Activated T-helper 1 cell treated with anti-CD3 and anti-CD28 coated beads, Interleukin-12 subunit alpha, Interleukin-12 subunit beta, Interleukin-2, Interleukin-4 antibody, amounts not matched to agents 30 ng/mL and 10 ng/mL and 1 ng/mL, durations not matched to agents 14 hours and 24 hours and 36 hours (primary cell): ENCODE measurements at regions not wholly inside any gene's neighbourhood (a gene's known extent, or its start where the extent isn't known, plus 50 kb on each side); places are given as distances from the start of the nearest gene placed in this dataset.

Source experiments
- DNase-seq: peaks from one replicate; pipeline ENCODE4 v3.0.0; 2021; ENCODE audit warnings: low spot score
- H3K27ac Mint-ChIP-seq: one replicate; pipeline ENCODE4 v1.8.0; 2021; ENCODE audit warnings: mild to moderate bottlenecking, mixed read lengths
- H3K27me3 Mint-ChIP-seq: one replicate; pipeline ENCODE4 v1.8.0; 2022; ENCODE audit warnings: mild to moderate bottlenecking, moderate library complexity, mixed read lengths; ENCODE audit not compliant: insufficient read depth
- H3K36me3 Mint-ChIP-seq: one replicate; pipeline ENCODE4 v1.8.0; 2021; ENCODE audit warnings: low read depth, mixed read lengths
- H3K4me1 Mint-ChIP-seq: one replicate; pipeline ENCODE4 v1.8.0; 2021; ENCODE audit warnings: low read depth, mixed read lengths
- H3K4me3 Mint-ChIP-seq: one replicate; pipeline ENCODE4 v1.8.0; 2021; ENCODE audit warnings: mild to moderate bottlenecking, moderate library complexity, mixed read lengths
- H3K9me3 Mint-ChIP-seq: one replicate; pipeline ENCODE4 v1.8.0; 2021; ENCODE audit warnings: mixed read lengths
- intact Hi-C: fragments of 100-400 bp; cut with micrococcal nuclease; formaldehyde crosslinking; loops from one replicate; pipeline ENCODE4 v1.15.1; 2024

DNA sequence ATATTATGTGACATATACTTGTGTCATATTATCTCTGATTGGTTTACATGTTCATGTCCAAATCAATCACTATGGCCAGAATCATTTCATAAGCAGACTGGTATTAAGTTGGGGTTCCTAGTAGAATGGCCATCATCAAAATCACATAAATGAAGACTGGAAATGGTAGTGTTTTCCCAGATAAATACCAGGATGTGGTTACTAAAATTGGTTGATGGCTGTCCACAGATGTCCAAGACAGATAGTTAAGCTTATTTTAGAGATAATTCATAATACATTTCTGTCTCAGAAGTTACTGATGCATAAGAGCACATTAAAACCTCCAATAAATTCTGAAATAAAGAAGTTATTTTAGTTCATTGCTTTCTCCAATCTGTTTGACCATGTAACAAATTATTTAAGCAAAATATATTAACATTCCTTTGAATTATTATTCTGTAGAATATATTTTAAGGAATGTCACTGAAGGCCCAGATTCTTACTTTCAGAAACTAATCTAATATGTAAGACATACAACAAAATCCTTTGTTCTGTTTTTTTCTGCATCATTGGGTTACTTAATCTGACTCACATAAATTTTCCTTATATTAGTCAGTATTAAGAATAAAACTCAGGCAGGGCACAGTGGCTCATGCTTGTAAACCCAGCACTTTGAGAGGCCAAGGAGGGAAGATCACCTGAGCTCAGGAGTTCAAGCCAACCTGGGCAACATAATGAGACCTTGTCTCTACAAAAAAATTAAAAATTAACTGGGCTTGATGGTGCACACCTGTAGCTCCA is 483.9 kb downstream of the PTPRC start:
- Mint-ChIP-seq H3K4me3 (no peak overlapping the region), H3K27me3 (peaks cover 4% of the 10 kb centered on the region), H3K36me3 (peaks cover 2% of the 10 kb centered on the region), H3K9me3 (peaks cover 7% of the 10 kb centered on the region), H3K4me1 (peaks cover 18% of the 10 kb centered on the region), H3K27ac (no peak overlapping the region)
- intact Hi-C loops: loop anchor here (5.0 kb wide), 1 partner anchor 50 kb away; no protein-coding TSS in a partner anchor
- DNase-seq: no peak

DNA sequence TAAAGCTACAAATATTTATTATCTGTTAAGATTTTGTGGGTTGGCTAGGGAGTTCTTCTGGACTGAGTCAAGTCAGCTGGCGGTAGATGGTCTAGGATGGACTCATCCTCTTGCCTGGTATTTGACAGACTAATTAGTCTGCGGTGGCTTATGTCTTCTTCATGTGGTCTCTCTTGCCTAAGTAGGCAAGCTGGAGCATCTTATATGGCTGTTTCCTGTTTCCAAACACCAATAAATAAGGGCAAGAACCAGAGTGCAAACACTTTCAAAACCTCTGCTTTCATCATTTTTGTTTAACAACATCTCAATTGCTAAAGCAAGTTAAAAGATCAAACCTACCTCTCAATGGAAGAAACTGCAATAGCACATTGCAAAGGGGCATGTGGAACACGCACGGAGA is 484.8 kb downstream of the PTPRC start:
- no peak overlapping the region for H3K4me3 Mint-ChIP-seq
- H3K4me1 Mint-ChIP-seq: peaks cover 18% of the 10 kb centered on the region
- H3K27me3 Mint-ChIP-seq: peaks cover 7% of the 10 kb centered on the region
- intact Hi-C loops: loop anchor here (5.0 kb wide), 1 partner anchor 49 kb away; no protein-coding TSS in a partner anchor
- no peak for DNase-seq
- no peak overlapping the region for H3K27ac Mint-ChIP-seq
- H3K9me3 Mint-ChIP-seq: peaks cover 3% of the 10 kb centered on the region
- peaks cover 2% of the 10 kb centered on the region for H3K36me3 Mint-ChIP-seq

DNA sequence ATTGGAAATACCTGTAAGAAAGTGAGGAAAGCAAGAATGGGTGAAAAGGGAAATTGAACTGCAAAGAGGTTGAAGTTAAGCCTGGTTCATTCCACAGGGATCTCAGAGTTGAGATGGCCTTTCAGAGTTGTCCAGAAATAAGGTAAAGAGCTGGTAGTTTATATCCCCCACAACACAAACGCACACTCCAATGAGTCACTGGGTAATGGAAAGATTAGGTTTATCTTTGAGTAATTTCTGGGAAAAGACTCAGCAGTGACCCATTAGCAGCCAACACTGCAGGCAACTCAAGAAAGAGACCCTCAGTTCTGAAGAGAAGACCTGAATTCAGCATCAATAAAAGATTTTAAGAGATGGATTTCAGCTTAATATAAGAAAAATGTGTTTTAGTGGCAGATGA is 485.5 kb downstream of the PTPRC start:
- Mint-ChIP-seq H3K9me3 (peaks cover 3% of the 10 kb centered on the region), H3K4me3 (no peak overlapping the region), H3K27me3 (peaks cover 7% of the 10 kb centered on the region), H3K36me3 (peaks cover 2% of the 10 kb centered on the region), H3K4me1 (peaks cover 18% of the 10 kb centered on the region), H3K27ac (no peak overlapping the region)
- DNase-seq: no peak
- intact Hi-C loops: loop anchor here (5.0 kb wide), 1 partner anchor 48 kb away; no protein-coding TSS in a partner anchor

DNA sequence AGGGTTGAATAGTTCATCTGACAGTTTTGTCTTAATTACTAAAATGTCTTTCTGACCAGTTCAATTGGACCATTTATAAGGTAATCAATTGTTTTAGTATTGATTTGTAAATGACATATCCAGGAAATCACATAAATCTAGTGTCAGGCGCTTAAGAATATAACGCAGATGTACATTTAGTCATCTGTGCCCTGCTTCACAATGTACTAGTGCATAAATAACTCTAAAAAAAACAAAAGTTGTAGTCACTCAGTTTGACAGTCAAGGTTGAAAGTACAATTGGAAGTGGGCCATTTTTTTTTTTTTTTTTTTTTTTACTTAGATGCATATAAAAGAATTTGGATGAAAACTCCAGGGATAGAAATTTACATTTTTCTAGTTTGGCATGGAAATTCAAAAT is 490.4 kb downstream of the PTPRC start:
- Mint-ChIP-seq H3K36me3 (peaks cover 2% of the 10 kb centered on the region), H3K27ac (no peak overlapping the region), H3K27me3 (peaks cover 9% of the 10 kb centered on the region), H3K4me1 (peaks cover 4% of the 10 kb centered on the region), H3K9me3 (no peaks in the 10 kb centered on the region), H3K4me3 (no peak overlapping the region)
- intact Hi-C loops: no loop called here
- DNase-seq: no peak

DNA sequence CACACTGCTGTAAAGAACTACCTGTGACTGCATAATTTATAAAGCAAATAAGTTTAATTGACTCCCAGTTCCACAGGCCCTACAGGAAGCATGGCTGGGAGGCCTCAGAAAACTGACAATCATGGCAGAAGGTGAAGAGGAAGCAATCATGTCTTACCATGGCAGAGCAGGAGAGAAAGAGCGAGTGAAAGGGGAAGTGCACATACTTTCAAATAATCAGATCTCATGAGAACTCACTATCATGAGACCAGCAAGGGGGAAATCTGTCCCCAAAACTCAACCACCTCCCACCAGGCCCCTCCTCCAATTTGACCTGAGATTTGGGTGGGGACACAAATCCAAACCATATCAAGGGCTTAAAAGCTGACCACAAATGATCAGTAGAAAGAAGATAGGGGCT is 493.2 kb downstream of the PTPRC start:
- Mint-ChIP-seq H3K36me3 (peaks cover 2% of the 10 kb centered on the region), H3K27me3 (peaks cover 9% of the 10 kb centered on the region), H3K4me3 (no peak overlapping the region), H3K27ac (no peak overlapping the region), H3K4me1 (peaks cover 2% of the 10 kb centered on the region), H3K9me3 (no peaks in the 10 kb centered on the region)
- intact Hi-C loops: no loop called here
- DNase-seq: no peak

DNA sequence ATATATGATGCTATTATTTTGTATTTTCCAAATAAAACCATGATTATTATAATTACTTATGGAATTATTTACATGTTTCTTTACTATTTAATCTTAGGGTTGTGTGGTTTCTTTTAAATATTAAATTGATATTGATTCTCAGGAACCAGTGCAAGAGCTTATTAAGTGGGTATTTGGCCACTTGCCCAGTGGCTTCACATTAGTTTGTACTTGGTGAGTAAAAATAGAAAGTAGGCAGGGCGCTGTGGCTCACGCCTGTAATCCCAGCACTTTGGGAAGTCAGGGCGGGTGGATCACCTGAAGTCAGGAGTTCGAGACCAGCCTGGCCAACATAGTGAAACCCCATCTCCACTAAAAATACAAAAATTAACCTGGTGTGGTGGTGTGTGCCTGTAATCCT is 497.1 kb downstream of the PTPRC start:
- H3K27me3 Mint-ChIP-seq: peaks cover 7% of the 10 kb centered on the region
- intact Hi-C loops: no loop called here
- peaks cover 13% of the 10 kb centered on the region for H3K4me1 Mint-ChIP-seq
- no peak overlapping the region for H3K4me3 Mint-ChIP-seq
- no peaks in the 10 kb centered on the region for H3K9me3 Mint-ChIP-seq
- H3K27ac Mint-ChIP-seq: no peak overlapping the region
- no peak for DNase-seq
- no peaks in the 10 kb centered on the region for H3K36me3 Mint-ChIP-seq

DNA sequence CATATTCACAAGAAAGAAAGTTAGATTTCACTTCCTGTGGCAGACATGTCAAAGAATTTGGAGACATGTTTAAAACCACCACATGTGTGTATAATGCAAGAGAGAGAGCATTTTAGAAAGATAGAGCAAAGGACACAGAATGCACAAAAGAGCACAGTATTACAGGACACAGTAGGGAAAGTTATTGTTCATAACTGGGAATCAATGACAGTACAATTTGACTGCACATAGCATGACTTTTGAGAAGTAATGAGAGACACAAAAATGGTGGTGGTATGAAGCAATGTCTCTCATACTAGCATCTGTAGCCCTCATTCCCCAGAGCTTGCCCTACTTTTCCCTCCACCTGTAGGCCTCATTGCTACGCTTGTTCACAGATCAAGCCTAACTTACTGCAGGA is 499.2 kb downstream of the PTPRC start:
- intact Hi-C loops: no loop called here
- Mint-ChIP-seq H3K27me3 (peaks cover 10% of the 10 kb centered on the region), H3K27ac (no peak overlapping the region), H3K4me3 (no peak overlapping the region), H3K4me1 (peaks cover 13% of the 10 kb centered on the region), H3K9me3 (no peaks in the 10 kb centered on the region), H3K36me3 (no peaks in the 10 kb centered on the region)
- DNase-seq: no peak

DNA sequence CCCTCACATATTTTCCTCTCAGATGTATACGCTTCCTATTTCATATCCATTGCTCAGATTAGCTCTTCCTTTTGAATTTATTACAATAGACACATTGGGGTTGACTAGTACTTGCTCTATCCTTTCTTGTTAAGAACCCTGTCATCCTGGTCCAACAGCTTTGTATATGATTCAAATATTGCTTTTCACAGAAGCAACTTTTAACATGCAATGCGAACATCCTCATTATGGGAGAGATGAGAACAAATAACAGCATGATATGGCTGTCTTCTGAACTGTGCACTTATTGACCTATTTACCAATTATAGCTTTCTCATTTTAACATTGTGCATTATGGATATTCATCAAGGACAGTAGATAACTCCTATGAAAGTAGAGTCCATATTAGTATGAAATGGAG is 510.8 kb downstream of the PTPRC start:
- intact Hi-C loops: no loop called here
- no peak overlapping the region for H3K27ac Mint-ChIP-seq
- no peaks in the 10 kb centered on the region for H3K36me3 Mint-ChIP-seq
- H3K4me3 Mint-ChIP-seq: no peak overlapping the region
- no peak for DNase-seq
- H3K4me1 Mint-ChIP-seq: no peaks in the 10 kb centered on the region
- no peaks in the 10 kb centered on the region for H3K9me3 Mint-ChIP-seq
- H3K27me3 Mint-ChIP-seq: peaks cover 45% of the 10 kb centered on the region

DNA sequence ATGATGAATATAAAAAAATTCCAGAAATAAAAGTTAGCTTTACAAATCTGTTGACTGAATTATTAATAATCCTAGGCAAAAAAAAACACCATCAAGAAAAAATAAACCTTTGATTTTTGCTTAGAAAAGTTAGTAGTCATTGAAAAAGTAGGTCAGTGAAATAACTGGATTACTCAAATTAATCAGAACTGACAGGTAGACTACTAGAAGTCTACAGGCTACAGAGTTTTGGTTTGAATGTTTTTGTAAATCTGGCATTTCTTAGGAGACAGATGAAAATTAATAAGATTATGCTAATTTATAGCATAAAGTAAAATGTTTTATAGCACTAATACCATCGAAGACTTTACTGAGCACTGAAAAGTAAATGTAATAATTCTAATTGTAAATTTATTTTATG is 511.9 kb downstream of the PTPRC start:
- H3K4me1 Mint-ChIP-seq: no peaks in the 10 kb centered on the region
- H3K9me3 Mint-ChIP-seq: no peaks in the 10 kb centered on the region
- H3K27me3 Mint-ChIP-seq: peaks cover 35% of the 10 kb centered on the region
- H3K27ac Mint-ChIP-seq: no peak overlapping the region
- H3K36me3 Mint-ChIP-seq: no peaks in the 10 kb centered on the region
- no peak for DNase-seq
- intact Hi-C loops: no loop called here
- H3K4me3 Mint-ChIP-seq: no peak overlapping the region

DNA sequence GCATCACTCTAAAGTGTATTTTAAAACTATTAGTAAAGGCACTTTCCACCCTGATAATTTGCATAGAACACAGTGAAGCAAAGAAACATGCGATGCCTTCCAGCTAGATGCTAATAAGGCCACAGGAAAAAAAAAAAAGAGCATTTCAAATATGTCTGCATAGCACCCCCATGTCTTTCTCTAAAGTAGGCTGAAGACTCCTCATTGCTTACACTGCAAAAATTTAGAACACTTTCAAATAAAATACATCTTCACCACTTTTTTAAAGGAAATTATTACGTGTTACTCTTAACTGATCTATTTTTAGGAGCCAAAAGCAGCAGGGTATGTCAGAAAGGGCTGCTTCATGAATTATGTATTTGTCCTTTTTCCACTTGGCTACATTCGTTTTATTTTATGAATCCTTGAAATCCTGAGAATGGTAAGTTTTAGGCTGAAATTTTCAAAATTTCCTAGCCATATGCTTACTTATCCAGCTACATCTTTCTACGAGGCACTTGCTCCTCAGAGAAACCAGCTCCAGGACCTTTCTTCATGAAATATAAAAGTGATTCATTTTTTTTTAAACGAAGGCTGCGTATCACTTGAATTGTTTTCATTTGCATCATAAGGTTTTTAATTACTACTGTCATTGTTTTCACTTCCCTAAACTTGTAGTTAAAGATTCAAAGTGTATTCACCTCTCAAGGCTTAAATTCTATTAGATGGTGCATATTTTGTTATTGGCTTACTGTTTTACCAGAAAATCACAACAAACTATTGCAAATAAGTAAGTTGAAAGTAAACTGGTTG is 513.0 kb downstream of the PTPRC start:
- H3K4me1 Mint-ChIP-seq: no peaks in the 10 kb centered on the region
- no peak overlapping the region for H3K4me3 Mint-ChIP-seq
- H3K27ac Mint-ChIP-seq: no peak overlapping the region
- H3K27me3 Mint-ChIP-seq: peaks cover 28% of the 10 kb centered on the region
- DNase-seq: no peak
- no peaks in the 10 kb centered on the region for H3K36me3 Mint-ChIP-seq
- H3K9me3 Mint-ChIP-seq: no peaks in the 10 kb centered on the region
- intact Hi-C loops: no loop called here

DNA sequence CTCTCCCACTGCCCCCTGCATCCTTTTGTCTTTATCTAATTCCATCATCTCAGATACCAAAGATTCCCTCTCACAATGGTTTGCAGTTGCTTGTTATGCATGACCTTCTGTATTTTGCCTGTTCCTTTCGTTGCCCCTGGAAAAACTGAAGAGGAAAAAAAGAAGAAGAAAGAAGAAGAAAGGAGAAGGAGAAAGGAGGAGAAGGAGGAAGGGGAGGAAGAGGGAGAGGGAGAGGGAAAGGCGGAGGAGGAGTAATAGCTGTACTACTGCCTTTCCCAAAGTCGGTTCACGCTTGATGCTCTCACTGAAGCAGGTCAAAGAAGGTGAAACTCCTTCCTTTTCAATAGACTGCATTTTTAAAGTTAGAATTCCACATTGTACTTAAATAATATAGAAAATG is 513.8 kb downstream of the PTPRC start:
- intact Hi-C loops: no loop called here
- no peaks in the 10 kb centered on the region for H3K9me3 Mint-ChIP-seq
- H3K36me3 Mint-ChIP-seq: no peaks in the 10 kb centered on the region

DNA sequence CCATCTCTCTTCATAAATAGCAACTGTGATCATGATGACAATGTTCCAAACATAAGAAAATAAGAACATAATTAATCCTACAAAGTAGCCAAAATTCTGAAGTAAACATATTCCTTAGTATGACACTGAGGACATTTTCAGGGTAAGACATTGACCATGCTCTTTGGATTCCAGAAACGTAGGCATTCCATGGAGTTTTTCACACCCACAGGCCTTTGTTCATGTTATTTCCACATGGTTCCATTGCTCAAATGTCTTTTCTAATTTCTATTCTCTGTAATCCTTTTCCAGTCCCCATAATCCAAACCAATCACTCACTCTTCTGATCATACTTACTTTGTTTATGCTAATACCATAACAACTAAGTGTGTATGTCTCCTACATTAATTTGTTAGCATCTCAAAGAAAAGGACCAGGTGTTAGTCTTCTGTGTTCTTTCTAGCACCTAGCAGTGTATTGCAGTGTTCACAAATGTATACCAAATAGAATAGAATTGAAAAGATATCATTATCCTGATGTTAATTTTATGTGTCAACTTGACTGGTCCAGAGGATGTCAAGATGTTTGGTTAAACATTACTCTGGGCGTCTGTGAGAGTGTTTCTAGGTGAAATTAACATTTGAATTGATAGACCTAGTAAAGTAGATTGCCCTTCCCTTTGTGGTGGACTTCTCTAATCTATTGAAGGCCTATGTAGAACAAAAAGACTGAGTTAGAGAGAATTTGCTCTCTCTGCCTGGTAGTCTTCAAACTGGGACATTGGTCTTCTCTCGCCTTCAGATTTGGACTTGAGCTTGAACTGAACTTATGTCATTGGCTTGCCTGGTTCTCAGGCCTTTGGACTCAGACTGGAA is 516.6 kb downstream of the PTPRC start:
- peaks cover under 1% of the 10 kb centered on the region for H3K9me3 Mint-ChIP-seq
- peaks cover 14% of the 10 kb centered on the region for H3K27me3 Mint-ChIP-seq
- intact Hi-C loops: no loop called here
- peaks cover under 1% of the 10 kb centered on the region for H3K4me1 Mint-ChIP-seq
- H3K4me3 Mint-ChIP-seq: no peak overlapping the region
- H3K36me3 Mint-ChIP-seq: peaks cover 2% of the 10 kb centered on the region
- DNase-seq: no peak
- no peak overlapping the region for H3K27ac Mint-ChIP-seq

More for the DNA sequence above, 513.8 kb downstream of the PTPRC start:
- H3K27me3 Mint-ChIP-seq: peaks cover 23% of the 10 kb centered on the region
- H3K27ac Mint-ChIP-seq: no peak overlapping the region
- DNase-seq: no peak
- no peak overlapping the region for H3K4me3 Mint-ChIP-seq
- H3K4me1 Mint-ChIP-seq: no peaks in the 10 kb centered on the region
